NB4 (cell line): ENCODE measurements at regions not wholly inside any gene's neighbourhood (a gene's known extent, or its start where the extent isn't known, plus 50 kb on each side); places are given as distances from the start of the nearest gene placed in this dataset.

Source experiments
- CTCF ChIP-seq: IDR thresholded peaks from one replicate; pipeline ENCODE4 v1.5.1; 2012; ENCODE audit warnings: low read depth, low read length
- POLR2A ChIP-seq: IDR thresholded peaks from 2 replicates; pipeline ENCODE4 v1.6.1; 2011; ENCODE audit warnings: mild to moderate bottlenecking; ENCODE audit not compliant: insufficient read length; ENCODE audit errors: extremely low read depth

GRCh38 chr4:180650273-180650672 is 1592.9 kb upstream of the TENM3 start:
- no peak for TF ChIP-seq POLR2A
- TF ChIP-seq CTCF, result no peak
